ENCODE measurements at regions not wholly inside any gene's neighbourhood (a gene's known extent, or its start where the extent isn't known, plus 50 kb on each side); places are given as distances from the start of the nearest gene placed in this dataset.
A peak's percentile ranks its signal among the peaks of the same experiment; 100 is the strongest.

DNA sequence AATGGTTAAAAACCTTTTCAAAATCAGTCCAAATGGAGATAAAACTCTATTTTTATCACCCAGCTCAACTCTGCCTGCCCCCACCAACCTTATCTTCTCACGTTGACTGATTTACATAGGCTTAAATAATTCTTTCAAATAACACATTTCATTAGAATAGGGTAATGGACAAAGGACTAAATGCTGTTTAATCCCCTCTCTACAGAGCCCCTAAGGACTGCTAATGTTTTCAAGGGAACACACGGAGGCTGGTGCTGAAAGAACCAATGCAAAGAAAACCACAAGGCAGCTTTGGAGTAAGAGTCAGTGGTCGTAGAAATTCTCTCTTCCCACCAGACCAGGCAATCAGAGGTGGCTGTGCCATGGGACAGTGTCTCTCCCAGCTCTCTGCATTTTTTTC lies 445.7 kb upstream of the MAF start:
- H3K36me3 Mint-ChIP-seq (ENCODE audit: unreplicated experiment), result no peaks in the 10 kb centered on the region
- TF ChIP-seq, protein P1, sequence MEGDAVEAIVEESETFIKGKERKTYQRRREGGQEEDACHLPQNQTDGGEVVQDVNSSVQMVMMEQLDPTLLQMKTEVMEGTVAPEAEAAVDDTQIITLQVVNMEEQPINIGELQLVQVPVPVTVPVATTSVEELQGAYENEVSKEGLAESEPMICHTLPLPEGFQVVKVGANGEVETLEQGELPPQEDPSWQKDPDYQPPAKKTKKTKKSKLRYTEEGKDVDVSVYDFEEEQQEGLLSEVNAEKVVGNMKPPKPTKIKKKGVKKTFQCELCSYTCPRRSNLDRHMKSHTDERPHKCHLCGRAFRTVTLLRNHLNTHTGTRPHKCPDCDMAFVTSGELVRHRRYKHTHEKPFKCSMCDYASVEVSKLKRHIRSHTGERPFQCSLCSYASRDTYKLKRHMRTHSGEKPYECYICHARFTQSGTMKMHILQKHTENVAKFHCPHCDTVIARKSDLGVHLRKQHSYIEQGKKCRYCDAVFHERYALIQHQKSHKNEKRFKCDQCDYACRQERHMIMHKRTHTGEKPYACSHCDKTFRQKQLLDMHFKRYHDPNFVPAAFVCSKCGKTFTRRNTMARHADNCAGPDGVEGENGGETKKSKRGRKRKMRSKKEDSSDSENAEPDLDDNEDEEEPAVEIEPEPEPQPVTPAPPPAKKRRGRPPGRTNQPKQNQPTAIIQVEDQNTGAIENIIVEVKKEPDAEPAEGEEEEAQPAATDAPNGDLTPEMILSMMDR (IDR thresholded peaks at IDR 0.05; ENCODE audit: partially characterized antibody, unreplicated experiment), result no peak
- H3K4me3 Mint-ChIP-seq (ENCODE audit: unreplicated experiment), result no peak overlapping the region
- H3K9me3 Mint-ChIP-seq (ENCODE audit: unreplicated experiment), result peaks cover 1% of the 10 kb centered on the region
- H3K4me1 Mint-ChIP-seq (ENCODE audit: low read depth, unreplicated experiment), result peaks cover 12% of the 10 kb centered on the region
- DNase-seq, result no peak
- H3K27me3 Mint-ChIP-seq (ENCODE audit: unreplicated experiment), result peaks cover 2% of the 10 kb centered on the region
- no peak overlapping the region for H3K27ac Mint-ChIP-seq (ENCODE audit: unreplicated experiment)

DNA sequence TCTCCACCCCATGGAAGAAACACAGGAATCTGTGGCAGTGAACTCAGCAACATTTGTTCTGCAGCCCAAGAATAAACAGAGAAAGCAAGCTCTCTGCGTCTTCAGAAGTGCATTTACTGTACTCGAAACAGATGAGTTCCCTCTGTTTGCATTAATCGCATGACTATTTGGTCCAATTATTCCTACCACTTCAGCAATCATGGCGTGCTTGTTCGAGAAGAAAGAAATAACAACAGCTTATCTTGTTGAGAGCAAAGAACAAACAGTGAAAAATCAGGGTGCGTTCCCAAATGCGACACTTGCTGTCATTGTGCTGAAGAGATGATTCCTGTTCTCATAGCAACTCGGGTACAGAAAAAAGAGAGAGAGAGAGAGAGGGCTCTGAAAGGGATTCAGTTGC lies 445.3 kb upstream of the MAF start:
- Mint-ChIP-seq H3K9me3 (ENCODE audit: unreplicated experiment) (peaks cover 1% of the 10 kb centered on the region), H3K27me3 (ENCODE audit: unreplicated experiment) (peaks cover 2% of the 10 kb centered on the region), H3K36me3 (ENCODE audit: unreplicated experiment) (no peaks in the 10 kb centered on the region), H3K27ac (ENCODE audit: unreplicated experiment) (peak overlapping the region; percentile 41), H3K4me1 (ENCODE audit: low read depth, unreplicated experiment) (peaks cover 12% of the 10 kb centered on the region), H3K4me3 (ENCODE audit: unreplicated experiment) (no peak overlapping the region)
- TF ChIP-seq, protein P1 (IDR thresholded peaks at IDR 0.05; ENCODE audit: partially characterized antibody, unreplicated experiment), result no peak
- no peak for DNase-seq

DNA sequence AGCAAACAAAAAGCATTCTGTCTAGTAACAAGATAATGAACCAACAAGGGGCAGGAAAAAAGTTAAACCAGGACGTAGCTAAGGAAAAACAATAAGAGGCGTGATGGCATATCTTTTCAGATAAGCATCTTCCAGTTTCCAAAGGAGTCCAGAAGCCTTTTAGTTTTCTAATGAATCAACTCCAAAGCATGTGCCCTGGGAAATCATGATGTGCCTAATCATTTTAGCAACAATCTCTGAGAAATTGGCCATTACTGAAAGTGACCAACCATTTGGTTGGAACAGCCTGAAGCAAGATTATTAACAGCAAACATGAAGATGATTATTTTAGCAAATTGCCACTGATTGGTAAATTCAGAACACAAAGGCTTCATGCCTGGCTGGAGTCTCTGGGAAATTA lies 440.9 kb upstream of the MAF start:
- H3K4me1 Mint-ChIP-seq (ENCODE audit: low read depth, unreplicated experiment), result peaks cover 9% of the 10 kb centered on the region
- TF ChIP-seq, protein P1 (IDR thresholded peaks at IDR 0.05; ENCODE audit: partially characterized antibody, unreplicated experiment), result no peak
- DNase-seq, result no peak

DNA sequence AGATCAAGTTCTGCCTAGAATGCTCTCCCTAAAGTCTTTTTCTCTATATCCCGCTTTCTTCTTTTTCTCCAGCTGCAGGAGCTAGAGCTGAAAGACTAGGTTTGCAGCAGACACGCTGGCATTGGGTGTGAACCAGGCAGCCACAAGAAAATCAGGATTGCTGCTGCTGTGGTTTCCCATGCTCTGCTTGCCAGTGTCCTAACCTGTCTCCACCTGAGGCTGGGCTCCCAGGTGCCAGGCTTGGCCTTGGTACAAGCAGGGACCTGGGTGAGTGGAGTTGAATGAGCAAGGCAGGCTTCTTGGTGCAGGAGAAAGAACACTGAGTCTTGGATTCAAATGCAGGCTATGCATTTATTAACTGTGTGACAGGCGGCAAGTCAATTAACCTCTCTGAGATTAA lies 440.3 kb upstream of the MAF start:
- no peak overlapping the region for H3K27ac Mint-ChIP-seq (ENCODE audit: unreplicated experiment)
- no peak for DNase-seq
- no peaks in the 10 kb centered on the region for H3K36me3 Mint-ChIP-seq (ENCODE audit: unreplicated experiment)
- TF ChIP-seq, protein P1 (IDR thresholded peaks at IDR 0.05; ENCODE audit: partially characterized antibody, unreplicated experiment), result no peak
- H3K4me3 Mint-ChIP-seq (ENCODE audit: unreplicated experiment), result no peak overlapping the region
- H3K4me1 Mint-ChIP-seq (ENCODE audit: low read depth, unreplicated experiment), result peaks cover 3% of the 10 kb centered on the region
- H3K27me3 Mint-ChIP-seq (ENCODE audit: unreplicated experiment), result peaks cover 2% of the 10 kb centered on the region
- no peaks in the 10 kb centered on the region for H3K9me3 Mint-ChIP-seq (ENCODE audit: unreplicated experiment)

More for the DNA sequence above, 440.9 kb upstream of the MAF start:
- Mint-ChIP-seq H3K4me3 (ENCODE audit: unreplicated experiment) (no peak overlapping the region), H3K9me3 (ENCODE audit: unreplicated experiment) (no peaks in the 10 kb centered on the region), H3K27ac (ENCODE audit: unreplicated experiment) (no peak overlapping the region), H3K36me3 (ENCODE audit: unreplicated experiment) (no peaks in the 10 kb centered on the region), H3K27me3 (ENCODE audit: unreplicated experiment) (peaks cover 2% of the 10 kb centered on the region)

DNA sequence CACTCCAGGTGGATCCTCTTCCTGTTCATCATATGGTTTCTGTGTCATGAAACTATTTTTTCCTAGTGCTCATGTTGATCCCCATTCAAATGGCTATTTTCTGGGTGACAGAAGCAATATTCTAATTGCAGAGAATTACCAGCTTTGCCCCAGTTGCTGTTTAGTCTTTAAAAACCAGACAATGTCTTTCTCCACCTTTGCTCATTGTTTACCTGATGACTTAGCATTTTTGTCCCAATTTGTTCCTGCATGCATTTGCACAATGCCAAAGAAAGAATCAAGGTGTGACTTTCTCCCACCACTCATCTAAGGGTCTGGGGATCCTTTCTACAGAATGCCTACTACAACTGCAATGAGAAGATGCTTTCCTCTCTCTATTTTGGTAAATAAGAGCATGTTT lies 439.9 kb upstream of the MAF start:
- Mint-ChIP-seq H3K36me3 (ENCODE audit: unreplicated experiment) (no peaks in the 10 kb centered on the region), H3K9me3 (ENCODE audit: unreplicated experiment) (no peaks in the 10 kb centered on the region), H3K27ac (ENCODE audit: unreplicated experiment) (no peak overlapping the region), H3K4me1 (ENCODE audit: low read depth, unreplicated experiment) (peaks cover 2% of the 10 kb centered on the region), H3K27me3 (ENCODE audit: unreplicated experiment) (peaks cover 2% of the 10 kb centered on the region), H3K4me3 (ENCODE audit: unreplicated experiment) (no peak overlapping the region)
- DNase-seq, result no peak
- TF ChIP-seq, protein P1 (IDR thresholded peaks at IDR 0.05; ENCODE audit: partially characterized antibody, unreplicated experiment), result no peak

Measured in glutamatergic neuron (in vitro differentiated cells).